NT2/D1 (cell line): ENCODE measurements at regions not wholly inside any gene's neighbourhood (a gene's known extent, or its start where the extent isn't known, plus 50 kb on each side); places are given as distances from the start of the nearest gene placed in this dataset.

Source experiments
- DNase-seq: peaks from one replicate; pipeline ENCODE4 v3.0.0-alpha.2; 2011; ENCODE audit warnings: low read depth, low spot score
- H3K27me3 ChIP-seq: 2 replicates; pipeline ENCODE4 v1.6.0; 2011; ENCODE audit warnings: mild to moderate bottlenecking; ENCODE audit not compliant: insufficient read length, insufficient read depth
- H3K36me3 ChIP-seq: 2 replicates; pipeline ENCODE4 v1.6.1; 2011; ENCODE audit warnings: mild to moderate bottlenecking, low read length, mixed read lengths; ENCODE audit not compliant: insufficient read depth, insufficient read length
- H3K4me1 ChIP-seq: 2 replicates; pipeline ENCODE4 v1.5.1; 2011; ENCODE audit not compliant: insufficient read depth, insufficient read length
- H3K4me3 ChIP-seq: 2 replicates; pipeline ENCODE4 v1.5.1; 2011; ENCODE audit warnings: low read depth; ENCODE audit not compliant: insufficient read length
- H3K9ac ChIP-seq: 2 replicates; pipeline ENCODE4 v1.6.0; 2011; ENCODE audit warnings: low read depth; ENCODE audit not compliant: insufficient read length
- H3K9me3 ChIP-seq: 2 replicates; pipeline ENCODE4 v1.5.1; 2011; ENCODE audit warnings: mild to moderate bottlenecking, low read length; ENCODE audit not compliant: insufficient read depth
- SUZ12 ChIP-seq: IDR thresholded peaks from 2 replicates; pipeline ENCODE4 v1.6.1; 2011; ENCODE audit not compliant: insufficient read length, insufficient read depth; ENCODE audit errors: extremely low read depth
- YY1 ChIP-seq: IDR thresholded peaks from 2 replicates; pipeline ENCODE4 v1.6.1; 2011; ENCODE audit not compliant: insufficient read length, insufficient read depth
- ZNF274 ChIP-seq: IDR thresholded peaks from 2 replicates; pipeline ENCODE4 v1.6.1; 2011; ENCODE audit warnings: mild to moderate bottlenecking, low read depth, low read length

DNA sequence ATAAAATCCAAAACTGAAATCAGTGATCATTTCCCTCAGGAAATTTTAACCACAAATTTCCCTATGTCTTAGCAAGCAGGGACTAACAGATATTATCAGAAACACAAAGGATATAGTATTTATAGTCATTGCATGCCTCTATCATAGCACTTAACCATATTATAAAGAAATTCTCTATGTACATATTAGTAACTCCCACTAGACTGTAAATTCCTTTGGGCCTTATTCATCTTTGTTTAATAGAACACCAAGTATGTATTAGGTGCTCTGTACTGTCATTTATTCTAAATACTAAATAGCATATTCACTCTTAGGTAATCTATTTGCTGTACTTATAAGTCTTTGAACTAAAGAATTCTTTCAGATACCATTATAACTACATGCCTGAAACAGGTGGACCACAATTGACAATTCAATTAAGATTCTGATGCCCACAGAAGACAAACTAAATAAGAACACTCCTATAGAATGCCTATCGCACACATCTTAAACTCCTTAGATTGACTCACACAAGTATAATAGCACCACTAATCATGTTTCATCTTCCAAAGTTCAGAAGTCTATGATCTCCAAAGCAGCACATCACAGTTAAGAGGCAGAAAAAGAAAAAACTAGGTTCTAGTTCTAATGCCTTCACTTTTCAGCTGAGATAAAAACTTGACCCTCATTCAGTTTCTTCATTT is 134.1 kb downstream of the FSCB start:
- Histone ChIP-seq H3K27me3 (no peaks in the 10 kb centered on the region), H3K9me3 (peaks cover 37% of the 10 kb centered on the region), H3K36me3 (no peaks in the 10 kb centered on the region), H3K9ac (no peak overlapping the region), H3K4me1 (no peaks in the 10 kb centered on the region), H3K4me3 (no peak overlapping the region)
- TF ChIP-seq YY1 (no peak), SUZ12 (no peak), ZNF274 (no peak)
- DNase-seq, result no peak

DNA sequence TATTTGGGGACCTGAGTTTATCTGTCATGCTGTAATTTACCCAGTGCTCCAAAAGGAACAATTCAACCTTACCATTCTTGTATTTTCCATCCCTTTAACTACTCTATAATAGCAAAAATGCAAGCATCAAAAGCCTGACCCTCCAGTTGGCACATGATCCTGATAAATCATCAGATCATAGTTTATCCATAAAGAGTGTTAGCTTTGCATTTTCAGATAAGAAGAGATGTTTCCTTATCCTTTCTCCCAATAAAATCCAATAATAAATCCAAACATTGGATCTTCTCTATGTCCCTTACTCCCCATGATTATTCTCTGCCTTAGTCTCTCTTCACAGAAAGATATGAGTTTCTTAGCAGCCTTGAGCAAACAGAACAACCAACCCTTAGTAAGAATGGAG is 134.9 kb downstream of the FSCB start:
- Histone ChIP-seq H3K9ac (no peak overlapping the region), H3K9me3 (peaks cover 32% of the 10 kb centered on the region), H3K4me3 (no peak overlapping the region), H3K27me3 (no peaks in the 10 kb centered on the region), H3K36me3 (no peaks in the 10 kb centered on the region), H3K4me1 (no peaks in the 10 kb centered on the region)
- no peak for DNase-seq
- TF ChIP-seq ZNF274, result no peak
- no peak for TF ChIP-seq SUZ12
- TF ChIP-seq YY1, result no peak

DNA sequence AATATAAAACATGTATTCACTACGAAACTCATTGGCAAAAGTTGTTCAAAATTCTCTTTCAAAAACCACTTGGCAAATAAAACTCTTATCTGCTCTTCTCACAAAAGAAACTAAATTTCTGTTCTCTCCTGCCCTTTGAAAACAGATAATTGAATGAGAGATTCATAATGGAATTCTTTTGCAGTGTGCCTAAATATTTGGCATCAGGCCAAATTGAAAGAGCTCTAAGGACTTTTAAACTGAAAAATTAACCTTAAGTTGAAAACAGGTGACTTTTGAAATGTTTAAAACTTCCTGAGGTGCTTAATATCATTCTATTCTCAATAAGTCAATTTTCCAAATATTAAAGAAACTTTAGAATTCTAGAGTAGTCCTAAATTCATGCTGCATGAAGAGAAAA is 136.4 kb downstream of the FSCB start:
- TF ChIP-seq YY1 (no peak), ZNF274 (no peak), SUZ12 (no peak)
- H3K27me3 ChIP-seq, result no peaks in the 10 kb centered on the region
- H3K9ac ChIP-seq, result no peak overlapping the region
- H3K9me3 ChIP-seq, result peaks cover 17% of the 10 kb centered on the region
- H3K36me3 ChIP-seq, result no peaks in the 10 kb centered on the region
- H3K4me3 ChIP-seq, result no peak overlapping the region
- H3K4me1 ChIP-seq, result no peaks in the 10 kb centered on the region
- no peak for DNase-seq

DNA sequence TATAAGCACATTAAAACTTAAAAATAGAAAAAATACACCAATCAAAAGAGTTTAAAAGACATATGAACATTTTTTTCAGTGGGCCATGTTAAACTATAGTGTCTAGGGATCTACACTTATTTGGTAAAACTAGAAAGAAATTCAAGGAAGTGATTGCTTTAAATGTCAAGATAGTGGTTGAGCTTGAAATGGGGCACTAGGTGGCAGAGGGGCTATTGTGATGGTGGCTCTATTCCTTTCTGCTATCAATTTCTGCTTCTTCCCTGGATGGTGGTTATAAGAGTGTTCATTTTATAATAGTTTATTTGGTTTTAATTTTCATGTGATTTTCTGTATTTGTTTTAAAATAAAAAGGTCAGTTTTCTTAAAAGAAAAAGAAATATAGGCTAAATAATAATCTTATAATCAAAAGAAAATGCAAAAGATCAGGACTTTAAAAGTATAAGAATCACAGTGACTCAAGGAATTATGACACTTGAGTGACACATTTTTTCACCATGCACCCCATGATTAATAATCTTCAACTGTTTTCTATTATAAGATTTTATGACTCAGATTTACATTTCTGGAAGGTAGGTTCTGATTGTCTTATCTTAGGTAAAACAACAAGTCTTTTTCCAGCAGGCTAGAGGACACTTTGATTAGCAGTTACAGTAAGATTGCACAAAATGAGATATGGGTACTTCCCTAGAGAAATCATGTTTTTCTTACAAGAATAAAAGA is 137.5 kb downstream of the FSCB start:
- H3K4me1 ChIP-seq, result no peaks in the 10 kb centered on the region
- no peak overlapping the region for H3K9ac ChIP-seq
- TF ChIP-seq SUZ12, result no peak
- no peak for TF ChIP-seq ZNF274
- no peak for TF ChIP-seq YY1
- H3K27me3 ChIP-seq, result no peaks in the 10 kb centered on the region
- no peak for DNase-seq
- no peaks in the 10 kb centered on the region for H3K36me3 ChIP-seq
- H3K9me3 ChIP-seq, result peaks cover 6% of the 10 kb centered on the region; the same call in 1 of the 2 replicates
- no peak overlapping the region for H3K4me3 ChIP-seq

DNA sequence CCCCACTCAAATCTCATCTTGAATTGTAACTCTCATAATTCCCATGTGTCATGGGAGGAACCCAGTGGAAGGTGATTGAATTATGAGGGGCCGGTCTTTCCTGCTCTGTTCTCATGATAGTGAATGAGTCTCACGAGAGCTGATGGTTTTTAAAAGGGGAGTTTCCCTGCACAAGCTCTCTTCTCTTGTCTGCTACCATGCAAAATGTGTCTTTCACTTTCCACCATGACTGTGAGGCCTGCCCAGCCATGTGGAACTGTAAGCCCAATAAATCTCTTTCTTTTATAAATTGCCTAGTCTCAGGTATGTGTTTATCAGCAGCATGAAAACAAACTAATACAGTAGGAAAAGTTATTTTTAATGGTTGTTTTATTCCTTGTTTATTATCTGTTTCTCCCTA is 146.0 kb downstream of the FSCB start:
- no peak for TF ChIP-seq ZNF274
- TF ChIP-seq SUZ12, result no peak
- TF ChIP-seq YY1, result no peak
- Histone ChIP-seq H3K4me1 (no peaks in the 10 kb centered on the region), H3K9ac (no peak overlapping the region), H3K27me3 (no peaks in the 10 kb centered on the region), H3K36me3 (no peaks in the 10 kb centered on the region), H3K9me3 (no peaks in the 10 kb centered on the region), H3K4me3 (no peak overlapping the region)
- DNase-seq, result no peak

DNA sequence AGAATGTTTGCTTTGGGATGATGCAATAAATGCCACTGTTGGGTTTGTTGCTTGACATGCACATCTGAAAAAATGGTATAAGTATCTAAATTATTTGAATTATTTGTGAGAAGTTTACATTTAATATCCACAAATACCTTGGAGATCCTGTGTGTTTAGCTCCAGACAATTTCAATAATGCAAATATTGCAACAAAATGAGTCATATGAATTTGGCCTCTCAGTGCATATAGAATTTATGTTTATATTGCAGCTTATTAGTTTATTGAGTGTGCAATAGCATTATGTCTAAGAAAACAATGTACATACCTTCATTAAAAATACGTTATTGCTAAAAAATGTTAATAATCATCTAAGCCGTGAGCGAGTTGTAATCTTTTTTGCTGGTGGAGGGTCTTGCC is 153.3 kb downstream of the FSCB start:
- H3K36me3 ChIP-seq, result no peaks in the 10 kb centered on the region
- no peak for DNase-seq
- H3K9me3 ChIP-seq, result no peaks in the 10 kb centered on the region
- H3K27me3 ChIP-seq, result no peaks in the 10 kb centered on the region
- no peak for TF ChIP-seq ZNF274
- TF ChIP-seq SUZ12, result no peak
- TF ChIP-seq YY1, result no peak
- H3K4me3 ChIP-seq, result no peak overlapping the region
- H3K4me1 ChIP-seq, result no peaks in the 10 kb centered on the region
- H3K9ac ChIP-seq, result no peak overlapping the region

DNA sequence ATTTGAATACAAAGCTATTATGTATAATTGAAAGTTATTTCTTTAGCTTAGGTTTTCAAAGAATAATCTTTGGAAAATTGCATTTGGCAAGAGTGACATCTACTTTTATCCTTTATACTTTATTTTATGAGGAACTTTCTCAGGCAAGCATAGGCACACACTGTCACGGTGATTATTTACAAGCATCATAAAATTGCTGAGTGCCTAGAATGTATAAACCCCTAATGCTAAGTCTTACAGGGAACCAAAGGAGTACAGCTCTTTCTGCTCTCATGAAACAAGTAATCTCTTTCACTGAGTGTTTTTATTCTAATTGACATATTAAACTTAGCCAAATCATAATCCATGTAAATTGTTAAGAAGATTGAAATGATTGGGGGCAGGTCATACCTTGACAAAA is 154.9 kb downstream of the FSCB start:
- H3K9ac ChIP-seq, result no peak overlapping the region
- H3K4me3 ChIP-seq, result no peak overlapping the region
- H3K36me3 ChIP-seq, result no peaks in the 10 kb centered on the region
- DNase-seq, result no peak
- no peaks in the 10 kb centered on the region for H3K4me1 ChIP-seq
- TF ChIP-seq ZNF274, result no peak
- TF ChIP-seq YY1, result no peak
- TF ChIP-seq SUZ12, result no peak
- H3K27me3 ChIP-seq, result no peaks in the 10 kb centered on the region
- no peaks in the 10 kb centered on the region for H3K9me3 ChIP-seq
